ENCODE measurements at regions not wholly inside any gene's neighbourhood (a gene's known extent, or its start where the extent isn't known, plus 50 kb on each side); places are given as distances from the start of the nearest gene placed in this dataset.
"Not testable (repeated sequence)": the region's sequence is repeated elsewhere in the genome, so short reads cannot be mapped to it uniquely, and the experiment has no call there.

DNA sequence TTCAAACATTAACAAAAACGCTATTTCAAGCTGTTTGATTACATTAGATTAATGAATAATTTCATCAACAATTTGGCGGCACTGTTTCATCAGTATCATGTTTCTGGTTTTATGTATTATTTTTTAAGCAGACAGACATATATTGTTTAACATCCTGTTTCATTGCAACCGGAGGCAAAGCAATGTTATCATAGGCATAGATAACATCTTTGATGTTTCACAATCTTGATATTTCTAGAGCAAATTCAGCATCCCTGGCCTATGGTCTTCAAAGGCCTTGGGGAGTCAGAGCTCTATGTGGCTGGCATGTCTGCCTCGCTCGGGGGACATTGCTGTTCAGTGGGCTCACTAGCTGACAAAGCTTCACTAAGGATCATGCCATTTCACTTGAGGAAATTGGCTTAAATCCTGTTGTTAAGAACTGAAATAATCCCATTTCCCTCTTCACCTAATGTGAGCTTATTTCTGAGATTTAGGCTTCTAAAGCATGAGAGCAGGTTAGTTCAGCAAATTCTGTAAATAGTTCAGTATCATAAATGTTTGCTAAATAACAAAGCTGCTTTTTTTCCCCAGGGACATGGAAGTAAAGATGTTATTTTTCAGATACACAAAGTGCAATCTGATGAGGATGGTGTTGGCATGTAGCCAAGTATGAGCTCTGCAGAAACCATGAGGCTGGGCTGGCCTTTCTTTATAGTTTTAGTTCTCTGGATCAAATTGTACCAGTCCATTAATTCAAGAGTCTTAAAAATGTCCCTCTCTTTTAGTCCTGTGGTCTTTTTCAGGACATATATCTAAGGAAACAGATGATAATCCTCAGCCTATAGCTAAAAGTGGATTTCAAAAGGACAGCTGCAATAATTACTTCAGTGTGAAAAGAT is 941.4 kb downstream of the PLOD2 start:
- no peak for DNase-seq

DNA sequence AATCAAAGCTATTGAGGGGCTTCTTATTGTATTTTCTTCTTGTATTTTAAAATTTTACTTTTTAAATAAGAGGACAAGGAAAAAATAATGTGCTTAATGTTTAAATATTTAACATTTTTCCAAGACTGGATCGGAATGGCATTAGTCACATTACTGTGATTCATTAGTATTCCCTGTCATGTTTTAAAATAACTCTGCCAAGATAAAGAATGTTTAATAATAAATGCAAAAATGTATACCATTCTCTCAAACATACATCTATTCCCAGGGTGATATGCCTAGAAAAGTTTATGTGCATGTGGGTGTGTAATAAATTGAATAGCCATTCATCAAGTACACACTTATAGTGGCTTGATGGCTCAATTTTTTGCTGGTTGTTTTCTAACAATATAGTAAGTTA is 936.1 kb downstream of the PLOD2 start:
- no peak for DNase-seq

GRCh38 chr3:145243875-145244274 is 917.1 kb downstream of the PLOD2 start:
- DNase-seq, result no peak

- no peak for DNase-seq
These were observed 916.7 kb downstream of the PLOD2 start for GRCh38 chr3:145244327-145244726.

- DNase-seq, result no peak
These were observed 914.7 kb downstream of the PLOD2 start for GRCh38 chr3:145246291-145246690.

DNA sequence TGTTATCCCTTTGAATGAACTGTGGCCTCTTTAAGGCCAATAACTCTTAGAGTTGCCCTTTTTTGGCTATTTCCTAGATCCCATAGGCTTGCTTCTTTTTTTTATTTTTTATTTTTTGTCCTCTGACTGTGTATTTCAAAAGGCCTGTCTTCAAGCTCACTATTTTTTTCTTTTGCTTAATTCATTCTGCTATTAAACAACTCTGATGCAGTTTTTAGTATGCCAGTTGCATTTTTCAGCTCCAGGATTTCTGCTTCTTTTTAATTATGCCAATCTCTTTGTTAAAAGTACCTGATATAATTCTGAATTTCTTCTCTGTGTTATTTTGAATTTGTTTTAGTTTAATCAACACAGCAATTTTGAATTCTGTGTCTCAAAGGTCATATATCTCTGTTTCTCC is 912.1 kb downstream of the PLOD2 start:
- no peak for DNase-seq

- DNase-seq, result no peak
These were observed 909.7 kb downstream of the PLOD2 start for GRCh38 chr3:145251311-145251710.

GRCh38 chr3:145257967-145258366 is 903.0 kb downstream of the PLOD2 start:
- not testable (repeated sequence) for DNase-seq

GRCh38 chr3:145259166-145259880 is 901.7 kb downstream of the PLOD2 start:
- no peak for DNase-seq

- not testable (repeated sequence) for DNase-seq
These were observed 897.5 kb downstream of the PLOD2 start for GRCh38 chr3:145263458-145263857.

DNA sequence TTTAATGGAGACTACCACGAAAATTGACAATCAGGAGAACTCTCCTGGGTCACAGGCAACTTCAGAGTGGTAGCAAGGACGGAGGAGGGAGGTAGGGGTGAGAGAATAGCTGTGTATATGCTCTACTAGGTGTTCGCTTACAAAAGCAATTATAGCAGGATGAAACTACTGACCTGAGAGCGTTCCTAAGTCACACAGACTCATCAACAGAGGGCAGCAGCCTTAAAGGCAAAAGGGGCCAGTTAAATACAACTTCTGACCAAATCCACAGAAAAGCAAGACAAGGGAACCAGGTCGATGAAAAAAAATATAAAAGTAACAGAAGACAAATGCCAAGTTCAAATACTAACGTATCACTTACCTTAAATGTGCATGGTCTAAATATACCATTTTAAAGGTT is 894.6 kb downstream of the PLOD2 start:
- DNase-seq, result no peak

DNA sequence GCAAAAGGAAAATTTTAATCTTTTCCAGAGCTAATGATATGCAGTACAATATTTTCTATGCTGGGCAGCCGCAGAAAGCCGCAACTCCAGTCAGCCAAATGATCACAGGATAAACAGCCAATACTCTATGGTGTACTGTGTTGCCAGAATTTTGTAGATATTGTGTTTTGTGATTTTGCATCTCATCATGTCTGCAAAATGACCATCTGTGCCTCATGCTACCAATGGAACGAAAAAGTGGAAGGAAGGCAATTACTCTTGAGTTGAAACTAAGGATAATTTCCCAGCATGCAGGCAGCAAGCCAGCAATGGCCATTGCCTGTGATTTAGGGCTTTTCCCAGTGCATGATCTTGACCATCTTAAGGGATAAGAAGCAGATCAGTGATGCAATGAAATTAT is 891.9 kb downstream of the PLOD2 start:
- no peak for DNase-seq

- no peak for DNase-seq
These were observed 888.3 kb downstream of the PLOD2 start for GRCh38 chr3:145272684-145273083.

GRCh38 chr3:145282505-145282904 is 878.5 kb downstream of the PLOD2 start:
- no peak for DNase-seq

- no peak for DNase-seq
These were observed 874.0 kb downstream of the PLOD2 start for GRCh38 chr3:145286937-145287336.

DNA sequence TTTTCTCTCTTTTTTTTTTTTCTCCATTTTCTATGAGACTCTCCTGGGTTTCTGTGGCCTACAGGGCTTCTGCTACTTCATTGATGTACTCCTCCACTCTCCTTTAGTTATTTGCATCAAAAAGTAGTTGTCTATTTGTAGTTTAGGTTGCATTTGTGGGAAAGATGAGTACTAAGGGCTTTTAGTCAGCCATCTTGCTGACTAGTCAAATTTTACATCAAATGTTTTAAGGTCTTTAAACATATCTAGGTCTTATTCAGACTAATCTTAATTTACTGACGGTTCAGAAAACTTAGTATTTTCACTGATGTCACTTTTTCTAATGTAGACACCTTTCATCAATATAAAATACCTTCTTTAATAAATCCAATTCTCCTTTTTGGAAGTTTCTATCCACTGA is 871.0 kb downstream of the PLOD2 start:
- no peak for DNase-seq

DNA sequence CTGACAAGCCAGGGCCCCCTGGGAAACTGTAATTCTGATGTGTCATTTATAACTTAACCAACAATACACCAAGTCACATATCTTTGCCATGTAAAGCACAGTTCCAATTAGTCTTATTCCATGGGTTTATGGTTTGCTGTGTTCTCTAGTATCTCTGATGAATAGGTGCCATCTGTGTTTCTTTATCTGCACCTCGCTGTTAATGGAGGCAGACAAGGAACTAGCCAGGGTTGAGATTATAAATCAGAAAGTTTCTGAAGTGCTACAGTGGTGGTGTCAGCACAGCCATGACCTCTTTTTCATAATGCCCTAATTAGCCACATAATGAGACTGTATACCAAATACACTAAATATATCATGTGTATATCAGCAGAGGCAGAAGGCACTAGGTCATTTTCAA is 866.4 kb downstream of the PLOD2 start:
- DNase-seq, result no peak

DNA sequence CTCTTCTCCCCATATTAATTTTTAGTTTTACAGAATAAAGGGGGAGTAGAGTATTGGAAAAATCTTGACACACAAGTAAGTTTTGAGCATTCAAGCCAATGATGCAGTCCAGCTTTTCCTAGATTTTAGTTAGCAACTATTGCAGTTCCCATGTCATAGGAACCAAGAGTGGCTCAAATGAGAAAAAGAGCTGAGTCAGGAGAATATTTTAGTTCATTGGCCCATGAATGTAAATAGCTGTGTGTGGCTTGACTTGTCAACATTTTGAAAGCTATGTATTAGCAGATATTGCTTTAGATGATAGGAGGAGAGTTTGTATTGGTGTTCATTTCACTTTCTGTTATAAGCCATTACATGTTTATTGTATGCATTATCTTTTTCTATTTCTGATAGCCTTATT is 853.7 kb downstream of the PLOD2 start:
- DNase-seq, result no peak

DNA sequence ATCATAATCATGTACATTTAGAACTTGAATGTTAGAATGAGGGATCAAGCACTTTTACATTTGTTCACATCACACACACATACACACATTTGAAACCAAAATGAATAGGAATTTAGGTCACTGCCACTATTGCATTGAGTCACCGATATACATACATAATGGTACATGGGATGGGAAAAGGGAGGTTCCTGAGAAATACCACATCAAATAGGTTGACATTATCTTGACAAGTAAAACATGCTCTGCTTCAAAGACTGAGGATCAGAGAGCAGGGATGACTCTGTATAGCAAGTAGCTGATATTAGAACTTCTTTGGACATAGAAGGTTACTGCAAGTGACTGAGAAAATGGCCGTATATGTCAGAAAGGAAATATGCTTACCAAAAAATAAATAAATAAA is 847.2 kb downstream of the PLOD2 start:
- DNase-seq, result no peak

GRCh38 chr3:145316253-145316652 is 844.7 kb downstream of the PLOD2 start:
- DNase-seq, result not testable (repeated sequence)

GRCh38 chr3:145326666-145327065 is 834.3 kb downstream of the PLOD2 start:
- no peak for DNase-seq

DNA sequence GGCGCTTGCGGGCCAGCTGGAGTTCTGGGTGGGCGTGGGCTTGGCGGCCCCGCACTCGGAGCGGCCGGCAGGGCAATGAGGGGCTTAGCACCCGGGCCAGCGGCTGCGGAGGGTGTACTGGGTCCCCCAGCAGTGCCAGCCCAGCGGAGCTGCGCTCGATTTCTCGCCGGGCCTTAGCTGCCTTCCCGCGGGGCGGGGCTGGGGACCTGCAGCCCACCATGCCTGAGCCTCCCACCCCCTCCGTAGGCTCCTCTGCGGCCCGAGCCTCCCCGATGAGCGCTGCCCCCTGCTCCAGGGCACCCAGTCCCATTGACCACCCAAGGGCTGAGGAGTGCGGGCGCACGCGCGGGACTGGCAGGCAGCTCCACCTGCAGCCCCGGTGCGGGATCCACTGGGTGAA is 827.6 kb downstream of the PLOD2 start:
- not testable (repeated sequence) for DNase-seq

GRCh38 chr3:145333931-145334330 is 827.1 kb downstream of the PLOD2 start:
- no peak for DNase-seq

DNA sequence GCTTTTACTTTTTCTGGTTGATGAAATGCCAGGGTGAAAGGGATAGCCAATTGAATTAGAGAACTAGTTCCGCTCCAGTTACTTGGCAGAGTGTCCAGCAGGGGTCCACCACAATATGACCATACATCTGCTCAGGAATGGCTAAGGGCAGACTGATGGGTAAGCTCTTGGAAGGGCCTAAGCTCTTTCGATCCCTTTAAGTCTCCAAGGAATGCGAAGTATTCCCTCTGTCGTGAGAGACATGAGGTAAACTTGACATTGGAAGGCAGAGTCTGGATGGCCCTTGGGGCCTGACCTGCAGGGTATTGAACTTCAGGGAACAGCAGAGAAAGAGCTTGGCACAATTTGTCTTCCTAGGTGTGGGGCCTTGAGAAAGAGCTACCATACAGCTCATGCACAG is 805.8 kb downstream of the PLOD2 start:
- DNase-seq, result no peak

Measured in CD4-positive, alpha-beta T cell treated with Interleukin-15 for 1 hour (primary cell).